GM12875 (cell line): ENCODE measurements at regions not wholly inside any gene's neighbourhood (a gene's known extent, or its start where the extent isn't known, plus 50 kb on each side); places are given as distances from the start of the nearest gene placed in this dataset.

Experiments used
- H3K4me3 ChIP-seq: one replicate; pipeline ENCODE4 v1.5.1; 2011; ENCODE audit warnings: low read depth, low read length, control low read depth
- CTCF ChIP-seq: IDR thresholded peaks from 2 replicates; pipeline ENCODE4 v1.5.1; 2011; ENCODE audit warnings: low read depth, mild to moderate bottlenecking, control low read depth, inconsistent platforms, low read length, moderate library complexity, borderline replicate concordance; ENCODE audit not compliant: insufficient read depth

- TF ChIP-seq CTCF, result no peak
Measured at GRCh38 chr4:110994781-110995180, 371.9 kb upstream of the PITX2 start.

GRCh38 chr4:110998320-110998719 is 375.4 kb upstream of the PITX2 start:
- H3K4me3 ChIP-seq, result no peak overlapping the region
- TF ChIP-seq CTCF, result no peak

More at GRCh38 chr4:110994781-110995180, 371.9 kb upstream of the PITX2 start:
- H3K4me3 ChIP-seq, result no peak overlapping the region

- no peak for TF ChIP-seq CTCF
- no peak overlapping the region for H3K4me3 ChIP-seq
Measured at GRCh38 chr4:111011458-111011857, 388.6 kb upstream of the PITX2 start.

- no peak for TF ChIP-seq CTCF
- no peak overlapping the region for H3K4me3 ChIP-seq
Measured at GRCh38 chr4:111013846-111014245, 391.0 kb upstream of the PITX2 start.

- H3K4me3 ChIP-seq, result no peak overlapping the region
- no peak for TF ChIP-seq CTCF
Measured at GRCh38 chr4:111014537-111014936, 391.7 kb upstream of the PITX2 start.

- no peak overlapping the region for H3K4me3 ChIP-seq
- no peak for TF ChIP-seq CTCF
Measured at GRCh38 chr4:111016416-111016815, 393.5 kb upstream of the PITX2 start.

GRCh38 chr4:111018216-111018615 is 395.3 kb upstream of the PITX2 start:
- no peak overlapping the region for H3K4me3 ChIP-seq
- TF ChIP-seq CTCF, result no peak
